GM18909 (cell line): ENCODE measurements at regions not wholly inside any gene's neighbourhood (a gene's known extent, or its start where the extent isn't known, plus 50 kb on each side); places are given as distances from the start of the nearest gene placed in this dataset.
"Not testable (repeated sequence)": the region's sequence is repeated elsewhere in the genome, so short reads cannot be mapped to it uniquely, and the experiment has no call there.

Source experiments
- ATAC-seq: cut with Tn5 transposase; IDR thresholded peaks from one replicate; pipeline ENCODE4 v1.9.1; 2021; ENCODE audit warnings: mild to moderate bottlenecking; ENCODE audit not compliant: unreplicated experiment, poor library complexity

DNA sequence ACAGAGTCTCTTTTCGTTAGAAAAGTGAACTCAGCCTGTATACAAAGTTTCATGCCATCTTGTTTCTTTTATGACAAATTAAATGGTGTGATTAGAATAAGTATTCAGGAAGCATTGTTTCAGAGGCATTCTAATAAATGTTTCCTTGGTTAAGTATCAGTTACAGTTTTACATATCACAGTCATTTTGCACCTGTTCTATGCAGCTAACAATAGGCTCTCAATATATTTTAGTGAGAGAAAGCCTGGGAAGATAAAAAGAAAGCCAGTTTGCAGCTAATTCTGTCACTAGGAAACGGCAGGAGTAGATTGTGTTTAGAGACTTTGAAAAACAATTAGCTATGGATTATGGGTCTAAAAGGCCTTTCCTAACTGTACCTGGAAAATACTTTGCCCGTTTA lies 252.8 kb downstream of the ZIC1 start:
- ATAC-seq, result no peak

- ATAC-seq, result no peak
Measured at GRCh38 chr3:147662705-147663104, 253.5 kb downstream of the ZIC1 start.

- ATAC-seq, result no peak
Measured at GRCh38 chr3:147669077-147669476, 259.9 kb downstream of the ZIC1 start.

DNA sequence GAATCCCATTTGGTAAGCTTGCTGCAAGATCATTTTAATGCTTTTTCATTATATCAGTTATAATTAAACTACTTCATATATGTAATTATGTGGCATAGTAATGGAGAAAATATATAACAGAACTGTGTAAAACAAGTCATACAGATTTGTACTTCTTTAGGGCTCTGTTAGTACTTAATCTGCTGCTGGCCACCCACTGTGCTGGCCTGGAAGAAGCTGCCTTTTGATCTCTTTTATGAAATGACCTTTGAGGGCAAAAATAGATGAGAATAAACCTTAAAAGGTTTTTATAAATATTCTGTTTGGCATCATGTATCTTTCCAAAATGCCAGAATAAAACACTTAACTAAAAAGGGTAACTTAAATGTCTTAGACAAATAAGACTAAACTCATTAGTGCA lies 262.9 kb downstream of the ZIC1 start:
- ATAC-seq, result no peak

DNA sequence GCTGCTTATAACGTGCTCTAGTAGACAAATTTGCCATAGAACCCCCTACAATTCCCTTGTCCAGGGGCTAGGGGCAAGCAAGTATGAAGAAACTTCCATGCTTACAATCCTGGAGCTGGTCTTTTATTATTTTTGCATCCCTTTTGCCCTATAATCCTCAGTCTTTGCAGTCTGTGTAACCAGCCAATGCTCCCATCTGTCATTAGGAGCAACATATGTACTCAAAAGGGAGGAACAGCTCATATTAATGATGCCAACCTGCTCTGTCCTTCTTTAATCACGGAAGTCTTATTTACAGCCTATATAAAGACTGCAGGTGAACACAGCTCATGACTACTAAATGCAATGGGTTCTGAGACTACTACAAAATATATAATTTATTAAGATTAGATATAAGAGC lies 263.3 kb downstream of the ZIC1 start:
- no peak for ATAC-seq

GRCh38 chr3:147675761-147676160 lies 266.6 kb downstream of the ZIC1 start:
- no peak for ATAC-seq

- ATAC-seq, result no peak
Measured at GRCh38 chr3:147680837-147681483, 271.8 kb downstream of the ZIC1 start.

GRCh38 chr3:147688868-147689267 lies 279.7 kb downstream of the ZIC1 start:
- ATAC-seq, result no peak

- ATAC-seq, result no peak
Measured at GRCh38 chr3:147699175-147699838, 290.1 kb downstream of the ZIC1 start.

- no peak for ATAC-seq
Measured at GRCh38 chr3:147701195-147701594, 292.0 kb downstream of the ZIC1 start.

DNA sequence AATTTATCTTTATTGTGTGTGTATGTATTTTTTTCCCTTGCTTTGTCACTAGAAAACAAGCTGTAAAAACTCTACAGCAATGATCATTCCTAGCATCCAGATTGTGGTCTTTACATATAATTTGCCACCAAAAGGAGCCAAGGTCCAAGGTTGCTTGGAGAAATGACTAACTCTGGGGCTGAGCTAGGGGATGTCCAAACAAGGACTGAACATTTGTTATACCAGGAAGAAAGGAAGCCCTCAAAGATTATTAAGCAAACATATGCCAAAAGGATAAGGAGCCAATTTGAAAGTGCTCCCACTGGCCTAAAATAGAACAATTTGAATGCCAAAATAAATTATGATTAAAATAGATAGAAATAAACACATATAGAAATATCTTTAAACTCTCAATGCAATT lies 293.3 kb downstream of the ZIC1 start:
- no peak for ATAC-seq

DNA sequence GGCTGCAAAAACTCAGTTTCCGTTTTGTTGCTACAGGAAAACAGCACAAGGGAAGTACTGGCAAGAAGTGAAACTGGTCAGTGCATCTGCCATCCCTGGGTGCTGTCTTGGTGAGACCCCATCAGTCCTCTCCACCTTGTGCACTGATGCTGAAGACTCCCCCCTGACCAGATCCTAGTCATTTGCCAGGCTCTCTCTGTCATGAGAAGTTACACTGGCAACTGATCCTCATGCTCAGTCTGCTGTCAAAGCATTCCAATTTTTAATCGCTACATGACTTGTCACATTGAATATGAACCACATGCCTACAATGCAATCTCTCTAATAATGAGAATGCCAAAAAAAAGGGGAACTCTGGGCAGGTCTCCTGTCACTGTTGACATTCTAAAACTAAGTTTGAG lies 296.5 kb downstream of the ZIC1 start:
- no peak for ATAC-seq

GRCh38 chr3:147710753-147711152 lies 301.6 kb downstream of the ZIC1 start:
- not testable (repeated sequence) for ATAC-seq

- no peak for ATAC-seq
Measured at GRCh38 chr3:147712357-147712756, 303.2 kb downstream of the ZIC1 start.

- not testable (repeated sequence) for ATAC-seq
Measured at GRCh38 chr3:147712758-147713157, 303.6 kb downstream of the ZIC1 start.

DNA sequence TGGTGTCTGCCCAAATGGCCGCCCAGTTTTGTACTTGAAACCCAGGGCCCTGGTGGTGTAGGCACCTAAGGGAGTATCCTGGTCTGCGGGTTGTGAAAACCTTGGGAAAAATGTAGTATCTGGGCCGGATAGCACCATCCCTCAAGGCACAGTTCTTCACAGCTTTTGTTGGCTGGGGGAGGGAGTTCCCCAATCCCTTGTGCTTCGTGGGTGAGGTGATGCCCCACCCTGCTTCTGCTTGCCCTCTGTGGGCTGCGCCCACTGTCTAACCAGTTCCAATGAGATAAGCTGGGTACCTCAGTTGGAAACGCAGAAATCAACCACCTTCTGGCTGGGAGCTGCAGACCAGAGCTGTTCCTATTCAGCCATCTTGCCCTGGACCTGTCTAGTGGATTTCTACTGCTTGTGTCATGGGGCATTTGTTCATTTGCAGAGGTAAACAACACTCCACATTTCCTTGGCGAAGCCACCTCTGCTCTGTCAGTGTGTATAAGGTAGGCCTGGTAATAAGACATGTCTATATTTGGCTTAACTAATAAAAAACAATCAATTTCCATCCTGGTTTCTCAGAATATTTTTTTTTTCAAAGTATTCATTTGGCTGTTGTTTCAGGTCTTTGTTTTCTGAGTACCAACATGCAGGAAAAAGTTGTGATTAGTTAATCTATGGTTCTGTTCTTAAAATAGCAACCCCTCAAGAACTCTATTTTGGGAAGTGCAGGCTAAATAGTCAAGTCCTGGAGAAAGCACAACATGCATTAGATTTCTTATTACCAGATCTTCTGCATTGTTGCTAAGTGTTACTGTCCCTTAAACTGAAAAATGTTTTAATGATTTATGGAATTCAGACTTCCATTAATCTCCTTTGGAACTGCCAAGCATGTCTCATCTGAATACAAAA lies 304.3 kb downstream of the ZIC1 start:
- ATAC-seq, result no peak

DNA sequence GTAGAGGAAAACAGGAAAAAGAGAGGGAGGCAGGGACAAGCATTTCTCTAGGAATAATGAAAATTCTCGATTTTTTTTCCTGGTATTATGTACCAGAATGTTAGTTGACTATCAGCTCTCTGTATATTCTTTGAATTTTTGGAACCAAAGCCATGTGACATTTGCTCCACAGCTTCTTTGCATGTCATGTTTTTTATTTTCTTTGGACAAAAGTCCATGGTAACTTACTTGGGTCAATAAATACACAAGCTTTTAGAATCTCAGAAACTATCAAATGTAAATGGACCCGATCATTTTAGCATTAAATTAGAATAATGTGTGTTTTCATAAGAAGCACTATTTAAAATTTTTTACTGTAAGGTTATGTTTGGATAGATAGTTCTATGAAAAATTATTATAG lies 320.5 kb downstream of the ZIC1 start:
- no peak for ATAC-seq

GRCh38 chr3:147730284-147730683 lies 321.1 kb downstream of the ZIC1 start:
- ATAC-seq, result no peak

GRCh38 chr3:147733217-147733616 lies 324.1 kb downstream of the ZIC1 start:
- ATAC-seq, result no peak

DNA sequence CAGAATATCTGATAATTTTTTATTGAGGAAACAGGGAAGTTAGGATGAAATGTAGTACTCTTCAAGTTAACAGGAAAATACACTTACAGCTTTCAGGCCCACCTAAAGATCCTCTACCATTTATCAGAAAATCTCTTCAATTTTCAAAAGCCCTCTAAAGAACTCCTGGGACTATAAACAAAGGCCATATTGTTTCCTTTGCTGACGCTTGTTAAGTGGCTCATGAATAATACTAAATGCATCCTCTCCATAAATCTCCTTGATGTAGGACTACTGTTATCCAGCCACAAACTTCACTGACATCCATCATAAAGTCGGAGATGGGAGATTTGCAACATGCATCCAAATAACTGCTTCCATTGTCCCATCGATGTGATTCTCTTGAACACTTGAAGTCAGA lies 326.5 kb downstream of the ZIC1 start:
- no peak for ATAC-seq

- no peak for ATAC-seq
Measured at GRCh38 chr3:147736226-147736625, 327.1 kb downstream of the ZIC1 start.
